ENCODE measurements at regions not wholly inside any gene's neighbourhood (a gene's known extent, or its start where the extent isn't known, plus 50 kb on each side); places are given as distances from the start of the nearest gene placed in this dataset.

- TF ChIP-seq POLR2A (IDR thresholded peaks at IDR 0.05) = no peak
- no peak for TF ChIP-seq CTCF (IDR thresholded peaks at IDR 0.05)
- no peak for TF ChIP-seq EP300 (IDR thresholded peaks at IDR 0.05; ENCODE audit: low read depth)
Observed at GRCh38 chr2:53275743-53276142, 491.9 kb upstream of the CHAC2 start.

Data from transverse colon (tissue), 3 donors.